WTC11 (cell line): ENCODE measurements at regions not wholly inside any gene's neighbourhood (a gene's known extent, or its start where the extent isn't known, plus 50 kb on each side); places are given as distances from the start of the nearest gene placed in this dataset.

Source experiments
- ATAC-seq: fragments of 200-7000 bp; cut with Tn5 transposase; 2 replicates; pipeline ENCODE4 v1.10.0; 2021; ENCODE audit warnings: mild to moderate bottlenecking, moderate library complexity
- CTCF ChIA-PET: fragments of 300-600 bp; sonication (Branson Sonifier 250); formaldehyde crosslinking; loops from one replicate; lab custom pipeline; 2021; ENCODE audit warnings: antibody characterized with exemption; lab: Charles Lee
- POLR2A ChIA-PET: fragments of 350-600 bp; sonication (Branson Sonifier 250); formaldehyde crosslinking; loops from one replicate; lab custom pipeline; 2021; ENCODE audit warnings: antibody characterized with exemption; lab: Charles Lee
- DNase-seq: peaks from one replicate; pipeline ENCODE4 v3.0.0; 2021; ENCODE audit warnings: low spot score
- H3K27ac Mint-ChIP-seq: 2 replicates; pipeline ENCODE4 v1.8.0; 2021; ENCODE audit warnings: mixed read lengths
- H3K27me3 Mint-ChIP-seq: 2 replicates; pipeline ENCODE4 v1.8.0; 2021; ENCODE audit warnings: low read depth, mild to moderate bottlenecking, moderate library complexity, mixed read lengths
- H3K36me3 Mint-ChIP-seq: 2 replicates; pipeline ENCODE4 v1.8.0; 2021; ENCODE audit warnings: mixed read lengths
- H3K4me1 Mint-ChIP-seq: 2 replicates; pipeline ENCODE4 v1.8.0; 2022; ENCODE audit warnings: mixed read lengths
- H3K4me3 Mint-ChIP-seq: 2 replicates; pipeline ENCODE4 v1.8.0; 2021; ENCODE audit warnings: mild to moderate bottlenecking, moderate library complexity, mixed read lengths
- H3K9me3 Mint-ChIP-seq: 2 replicates; pipeline ENCODE4 v1.8.0; 2021; ENCODE audit warnings: mixed read lengths
- ARID4B ChIP-seq: sonication (generic); formaldehyde crosslinking; IDR thresholded peaks from 2 replicates; pipeline ENCODE4 v1.8.0; 2023; ENCODE audit warnings: missing genetic modification reagents, mild to moderate bottlenecking, borderline replicate concordance
- CBFB ChIP-seq: sonication (generic); formaldehyde crosslinking; IDR thresholded peaks from 2 replicates; pipeline ENCODE4 v1.8.1; 2022; ENCODE audit warnings: mild to moderate bottlenecking, low read depth, missing genetic modification reagents
- CTCF ChIP-seq: fragments of 200-600 bp; IDR thresholded peaks from 2 replicates; pipeline ENCODE4 v1.8.0; 2022; ENCODE audit warnings: antibody characterized with exemption
- E2F1 ChIP-seq: sonication (generic); formaldehyde crosslinking; IDR thresholded peaks from 2 replicates; pipeline ENCODE4 v1.8.0; 2022; ENCODE audit warnings: mild to moderate bottlenecking, missing genetic modification reagents
- JAZF1 ChIP-seq: fragments of 250-450 bp; sonication (Bioruptor Pico); IDR thresholded peaks from 2 replicates; pipeline ENCODE4 v1.9.0; 2021; ENCODE audit warnings: moderate library complexity, mild to moderate bottlenecking, inconsistent platforms
- KAT7 ChIP-seq: sonication (generic); formaldehyde crosslinking; IDR thresholded peaks from 2 replicates; pipeline ENCODE4 v1.8.1; 2023; ENCODE audit warnings: missing genetic modification reagents, mild to moderate bottlenecking, borderline replicate concordance
- MAX ChIP-seq: sonication (generic); formaldehyde crosslinking; IDR thresholded peaks from 2 replicates; pipeline ENCODE4 v1.8.0; 2022; ENCODE audit warnings: mild to moderate bottlenecking, missing genetic modification reagents
- MLX ChIP-seq: sonication (generic); formaldehyde crosslinking; IDR thresholded peaks from 2 replicates; pipeline ENCODE4 v1.8.1; 2023; ENCODE audit warnings: mild to moderate bottlenecking, missing genetic modification reagents, moderate library complexity
- NR3C1 ChIP-seq: sonication (generic); formaldehyde crosslinking; conservative IDR thresholded peaks from 2 replicates; pipeline ENCODE4 v1.8.1; 2023; ENCODE audit warnings: low read depth, mild to moderate bottlenecking, missing genetic modification reagents
- PRDM15 ChIP-seq: sonication (generic); formaldehyde crosslinking; IDR thresholded peaks from 2 replicates; pipeline ENCODE4 v1.8.0; 2022; ENCODE audit warnings: missing genetic modification reagents
- RORB ChIP-seq: fragments of 250-450 bp; sonication (Bioruptor Pico); IDR thresholded peaks from 2 replicates; pipeline ENCODE4 v1.9.0; 2021; ENCODE audit warnings: mild to moderate bottlenecking
- SP1 ChIP-seq: sonication (generic); formaldehyde crosslinking; conservative IDR thresholded peaks from 2 replicates; pipeline ENCODE4 v1.8.1; 2022; ENCODE audit warnings: missing genetic modification reagents
- ZNF138 ChIP-seq: sonication (generic); formaldehyde crosslinking; conservative IDR thresholded peaks from 2 replicates; pipeline ENCODE4 v1.8.1; 2022; ENCODE audit warnings: mild to moderate bottlenecking, moderate library complexity, missing genetic modification reagents
- ZNF416 ChIP-seq: fragments of 250-450 bp; sonication (Bioruptor Pico); IDR thresholded peaks from 2 replicates; pipeline ENCODE4 v1.9.0; 2021; ENCODE audit warnings: mild to moderate bottlenecking, inconsistent platforms

GRCh38 chr13:26811581-26811980 lies 51.0 kb upstream of the GPR12 start:
- H3K27ac Mint-ChIP-seq, result no peak overlapping the region
- H3K4me3 Mint-ChIP-seq, result no peak overlapping the region

More at GRCh38 chr13:26811581-26811980, 51.0 kb upstream of the GPR12 start:
- Mint-ChIP-seq H3K9me3 (peaks cover 10% of the 10 kb centered on the region), H3K27me3 (0 out of 2 replicates have a peak, but pooled peaks cover 2% of the 10 kb centered on the region), H3K4me1 (peaks cover 26% of the 10 kb centered on the region), H3K36me3 (peaks cover 9% of the 10 kb centered on the region)
- TF ChIP-seq ZNF138 (CRISPR knock-in tag), result no peak
- no peak for TF ChIP-seq MAX (CRISPR knock-in tag)
- TF ChIP-seq RORB, result no peak
- TF ChIP-seq ZNF416 (CRISPR knock-in tag), result no peak
- TF ChIP-seq E2F1 (CRISPR knock-in tag), result no peak
- TF ChIP-seq SP1 (CRISPR knock-in tag), result no peak
- TF ChIP-seq KAT7 (CRISPR knock-in tag), result no peak
- no peak for TF ChIP-seq JAZF1
- no peak for TF ChIP-seq PRDM15
- no peak for TF ChIP-seq MLX (CRISPR knock-in tag)
- TF ChIP-seq NR3C1 (CRISPR knock-in tag), result no peak
- TF ChIP-seq ARID4B, result no peak
- TF ChIP-seq CBFB (CRISPR knock-in tag), result no peak
- TF ChIP-seq CTCF, result no peak
- DNase-seq (no peak), ATAC-seq (no peak)
- ChIA-PET POLR2A (no interaction called here), CTCF (interaction anchor here (0.5 kb wide), 1 partner anchor 62 kb away, joined by 3 read pairs; no protein-coding TSS in a partner anchor)
